Vagina (tissue), 2 donors: ENCODE measurements at regions not wholly inside any gene's neighbourhood (a gene's known extent, or its start where the extent isn't known, plus 50 kb on each side); places are given as distances from the start of the nearest gene placed in this dataset.

Source experiments
- DNase-seq, 2 donors: peaks; one replicate each; pipeline ENCODE4 v3.0.0-alpha.2; 2017; ENCODE audit errors: extremely low spot score in 2 of 2
- H3K27ac ChIP-seq: fragments of 200-600 bp; sonication (generic); one replicate; pipeline ENCODE4 v1.5.1; 2019
- H3K27me3 ChIP-seq: fragments of 200-600 bp; sonication (generic); one replicate; pipeline ENCODE4 v1.5.1; 2019
- H3K36me3 ChIP-seq, 2 donors: fragments of 200-600 bp; sonication (generic); one replicate each; pipeline ENCODE4 v1.5.1; 2017 to 2019
- H3K4me1 ChIP-seq: fragments of 200-600 bp; sonication (generic); one replicate; pipeline ENCODE4 v1.5.1; 2019
- H3K4me3 ChIP-seq, 2 donors: fragments of 200-600 bp; sonication (generic); 1 replicate in 1 of 2; 2 replicates in 1 of 2; pipeline ENCODE4 v1.5.1; 2016 to 2019
- H3K9me3 ChIP-seq: fragments of 200-600 bp; sonication (generic); one replicate; pipeline ENCODE4 v1.5.1; 2019
- CTCF ChIP-seq, 3 experiments: fragments of 450-650 bp in 2 of 3; fragments of 200-600 bp in 1 of 3; sonication (generic) in 1 of 3; IDR thresholded peaks; one replicate each; pipeline ENCODE4 v1.5.1; 2017 to 2019; ENCODE audit warnings: antibody characterized with exemption in 3 of 3, mild to moderate bottlenecking in 2 of 3, moderate library complexity in 2 of 3
- POLR2A ChIP-seq, 2 donors: fragments of 450-650 bp; IDR thresholded peaks; one replicate each; pipeline ENCODE4 v1.6.1; 2017; ENCODE audit warnings: antibody characterized with exemption in 2 of 2, mild to moderate bottlenecking in 2 of 2, moderate library complexity in 2 of 2
- POLR2AphosphoS5 ChIP-seq, 2 donors: sonication (generic); formaldehyde crosslinking; IDR thresholded peaks; one replicate each; pipeline ENCODE4 v1.9.0; 2017; ENCODE audit warnings: antibody characterized with exemption in 2 of 2, mild to moderate bottlenecking in 2 of 2, low read depth in 1 of 2; ENCODE audit not compliant: insufficient read depth in 1 of 2
- intact Hi-C: fragments of 100-400 bp; cut with DNase I; formaldehyde crosslinking; loops from one replicate; pipeline ENCODE4 v1.15.1; 2023

- intact Hi-C loops: no loop called here
- TF ChIP-seq POLR2AphosphoS5 (IDR thresholded peaks at IDR 0.05; ENCODE audit: insufficient read depth in 1 of 2, low read depth in 1 of 2) (no peak), POLR2A (IDR thresholded peaks at IDR 0.05) (no peak), CTCF (IDR thresholded peaks at IDR 0.05) (no peak)
- H3K36me3 ChIP-seq: no peaks in the 10 kb centered on the region
- H3K4me3 ChIP-seq: no peak overlapping the region
- no peaks in the 10 kb centered on the region for H3K4me1 ChIP-seq
- no peak overlapping the region for H3K27ac ChIP-seq
- H3K9me3 ChIP-seq: no peaks in the 10 kb centered on the region
- DNase-seq: no peak
- no peaks in the 10 kb centered on the region for H3K27me3 ChIP-seq
Measured at GRCh38 chr7:27464970-27465369, 197.7 kb downstream of the HIBADH start.

GRCh38 chr7:27466703-27467102, 196.0 kb downstream of the HIBADH start:
- no peak for TF ChIP-seq POLR2AphosphoS5 (IDR thresholded peaks at IDR 0.05; ENCODE audit: insufficient read depth in 1 of 2, low read depth in 1 of 2)
- TF ChIP-seq POLR2A (IDR thresholded peaks at IDR 0.05): no peak
- Histone ChIP-seq H3K27ac (no peak overlapping the region), H3K27me3 (no peaks in the 10 kb centered on the region), H3K36me3 (no peaks in the 10 kb centered on the region), H3K9me3 (no peaks in the 10 kb centered on the region), H3K4me1 (no peaks in the 10 kb centered on the region), H3K4me3 (no peak overlapping the region)
- DNase-seq: no peak
- intact Hi-C loops: no loop called here

GRCh38 chr7:27472043-27472442, 190.6 kb downstream of the HIBADH start:
- H3K4me3 ChIP-seq: no peak overlapping the region
- H3K27ac ChIP-seq: no peak overlapping the region
- H3K9me3 ChIP-seq: no peaks in the 10 kb centered on the region
- no peaks in the 10 kb centered on the region for H3K27me3 ChIP-seq
- no peak for TF ChIP-seq CTCF (IDR thresholded peaks at IDR 0.05)
- H3K36me3 ChIP-seq: no peaks in the 10 kb centered on the region
- no peak for DNase-seq
- intact Hi-C loops: no loop called here
- no peaks in the 10 kb centered on the region for H3K4me1 ChIP-seq
